ENCODE measurements at regions not wholly inside any gene's neighbourhood (a gene's known extent, or its start where the extent isn't known, plus 50 kb on each side); places are given as distances from the start of the nearest gene placed in this dataset.

GRCh38 chr13:109940637-109941036, 154.3 kb upstream of the IRS2 start:
- H3K27me3 ChIP-seq (ENCODE audit: insufficient read depth), result no peaks in the 10 kb centered on the region
- H3K27me3 Mint-ChIP-seq (ENCODE audit: insufficient read depth, low read depth, poor library complexity), result peaks cover 3% of the 10 kb centered on the region

More at GRCh38 chr13:109940637-109941036, 154.3 kb upstream of the IRS2 start:
- TF ChIP-seq EZH2phosphoT487 (IDR thresholded peaks at IDR 0.05; ENCODE audit: unreplicated experiment) (no peak), CREB1 (CRISPR knock-in tag; IDR thresholded peaks at IDR 0.05; ENCODE audit: low read depth) (no peak), CTCF (conservative IDR thresholded peaks at IDR 0.05; ENCODE audit: low read depth in 2 of 2) (no peak), REST (IDR thresholded peaks at IDR 0.05; ENCODE audit: unreplicated experiment) (no peak), NANOG (IDR thresholded peaks at IDR 0.05; ENCODE audit: borderline replicate concordance) (no peak), JUNB (IDR thresholded peaks at IDR 0.05; ENCODE audit: unreplicated experiment) (no peak), EZH2 (IDR thresholded peaks at IDR 0.05; ENCODE audit: low read depth, unreplicated experiment) (no peak), STAT1 (IDR thresholded peaks at IDR 0.05; ENCODE audit: unreplicated experiment) (no peak), POLR2AphosphoS5 (IDR thresholded peaks at IDR 0.05; ENCODE audit: low read depth) (no peak)
- TF ChIP-seq, protein P1, sequence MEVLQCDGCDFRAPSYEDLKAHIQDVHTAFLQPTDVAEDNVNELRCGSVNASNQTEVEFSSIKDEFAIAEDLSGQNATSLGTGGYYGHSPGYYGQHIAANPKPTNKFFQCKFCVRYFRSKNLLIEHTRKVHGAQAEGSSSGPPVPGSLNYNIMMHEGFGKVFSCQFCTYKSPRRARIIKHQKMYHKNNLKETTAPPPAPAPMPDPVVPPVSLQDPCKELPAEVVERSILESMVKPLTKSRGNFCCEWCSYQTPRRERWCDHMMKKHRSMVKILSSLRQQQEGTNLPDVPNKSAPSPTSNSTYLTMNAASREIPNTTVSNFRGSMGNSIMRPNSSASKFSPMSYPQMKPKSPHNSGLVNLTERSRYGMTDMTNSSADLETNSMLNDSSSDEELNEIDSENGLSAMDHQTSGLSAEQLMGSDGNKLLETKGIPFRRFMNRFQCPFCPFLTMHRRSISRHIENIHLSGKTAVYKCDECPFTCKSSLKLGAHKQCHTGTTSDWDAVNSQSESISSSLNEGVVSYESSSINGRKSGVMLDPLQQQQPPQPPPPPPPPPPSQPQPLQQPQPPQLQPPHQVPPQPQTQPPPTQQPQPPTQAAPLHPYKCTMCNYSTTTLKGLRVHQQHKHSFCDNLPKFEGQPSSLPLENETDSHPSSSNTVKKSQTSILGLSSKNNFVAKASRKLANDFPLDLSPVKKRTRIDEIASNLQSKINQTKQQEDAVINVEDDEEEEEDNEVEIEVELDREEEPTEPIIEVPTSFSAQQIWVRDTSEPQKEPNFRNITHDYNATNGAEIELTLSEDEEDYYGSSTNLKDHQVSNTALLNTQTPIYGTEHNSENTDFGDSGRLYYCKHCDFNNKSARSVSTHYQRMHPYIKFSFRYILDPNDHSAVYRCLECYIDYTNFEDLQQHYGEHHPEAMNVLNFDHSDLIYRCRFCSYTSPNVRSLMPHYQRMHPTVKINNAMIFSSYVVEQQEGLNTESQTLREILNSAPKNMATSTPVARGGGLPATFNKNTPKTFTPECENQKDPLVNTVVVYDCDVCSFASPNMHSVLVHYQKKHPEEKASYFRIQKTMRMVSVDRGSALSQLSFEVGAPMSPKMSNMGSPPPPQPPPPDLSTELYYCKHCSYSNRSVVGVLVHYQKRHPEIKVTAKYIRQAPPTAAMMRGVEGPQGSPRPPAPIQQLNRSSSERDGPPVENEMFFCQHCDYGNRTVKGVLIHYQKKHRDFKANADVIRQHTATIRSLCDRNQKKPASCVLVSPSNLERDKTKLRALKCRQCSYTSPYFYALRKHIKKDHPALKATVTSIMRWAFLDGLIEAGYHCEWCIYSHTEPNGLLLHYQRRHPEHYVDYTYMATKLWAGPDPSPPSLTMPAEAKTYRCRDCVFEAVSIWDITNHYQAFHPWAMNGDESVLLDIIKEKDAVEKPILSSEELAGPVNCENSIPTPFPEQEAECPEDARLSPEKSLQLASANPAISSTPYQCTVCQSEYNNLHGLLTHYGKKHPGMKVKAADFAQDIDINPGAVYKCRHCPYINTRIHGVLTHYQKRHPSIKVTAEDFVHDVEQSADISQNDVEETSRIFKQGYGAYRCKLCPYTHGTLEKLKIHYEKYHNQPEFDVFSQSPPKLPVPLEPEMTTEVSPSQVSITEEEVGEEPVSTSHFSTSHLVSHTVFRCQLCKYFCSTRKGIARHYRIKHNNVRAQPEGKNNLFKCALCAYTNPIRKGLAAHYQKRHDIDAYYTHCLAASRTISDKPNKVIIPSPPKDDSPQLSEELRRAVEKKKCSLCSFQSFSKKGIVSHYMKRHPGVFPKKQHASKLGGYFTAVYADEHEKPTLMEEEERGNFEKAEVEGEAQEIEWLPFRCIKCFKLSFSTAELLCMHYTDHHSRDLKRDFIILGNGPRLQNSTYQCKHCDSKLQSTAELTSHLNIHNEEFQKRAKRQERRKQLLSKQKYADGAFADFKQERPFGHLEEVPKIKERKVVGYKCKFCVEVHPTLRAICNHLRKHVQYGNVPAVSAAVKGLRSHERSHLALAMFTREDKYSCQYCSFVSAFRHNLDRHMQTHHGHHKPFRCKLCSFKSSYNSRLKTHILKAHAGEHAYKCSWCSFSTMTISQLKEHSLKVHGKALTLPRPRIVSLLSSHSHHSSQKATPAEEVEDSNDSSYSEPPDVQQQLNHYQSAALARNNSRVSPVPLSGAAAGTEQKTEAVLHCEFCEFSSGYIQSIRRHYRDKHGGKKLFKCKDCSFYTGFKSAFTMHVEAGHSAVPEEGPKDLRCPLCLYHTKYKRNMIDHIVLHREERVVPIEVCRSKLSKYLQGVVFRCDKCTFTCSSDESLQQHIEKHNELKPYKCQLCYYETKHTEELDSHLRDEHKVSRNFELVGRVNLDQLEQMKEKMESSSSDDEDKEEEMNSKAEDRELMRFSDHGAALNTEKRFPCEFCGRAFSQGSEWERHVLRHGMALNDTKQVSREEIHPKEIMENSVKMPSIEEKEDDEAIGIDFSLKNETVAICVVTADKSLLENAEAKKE (CRISPR knock-in tag; IDR thresholded peaks at IDR 0.05), result no peak
- Histone ChIP-seq H3K4me1 (ENCODE audit: insufficient read depth) (no peaks in the 10 kb centered on the region), H3K27ac (ENCODE audit: low read depth) (no peak overlapping the region), H4K20me1 (replicated peaks; ENCODE audit: insufficient read depth) (no peaks in the 10 kb centered on the region), H3K79me2 (replicated peaks; ENCODE audit: insufficient read depth) (no peaks in the 10 kb centered on the region), H3K4me3 (no peak overlapping the region), H2AFZ (no peak overlapping the region), H3K36me3 (ENCODE audit: insufficient read depth) (no peaks in the 10 kb centered on the region), H3K9me2 (ENCODE audit: insufficient read depth) (0 out of 2 replicates have a peak, but pooled peaks cover 4% of the 10 kb centered on the region), H3F3A (replicated peaks; ENCODE audit: low read depth) (no peaks in the 10 kb centered on the region), H3K4me2 (no peak overlapping the region)
- Mint-ChIP-seq H3K9me3 (peaks cover 3% of the 10 kb centered on the region; the same call in 2 of the 3 replicates), H3K4me3 (no peak overlapping the region), H3K4me1 (no peaks in the 10 kb centered on the region), H3K36me3 (ENCODE audit: low read depth) (no peaks in the 10 kb centered on the region), H3K27ac (no peak overlapping the region)
- no peak for DNase-seq (ENCODE audit: low spot score)
- ATAC-seq, result no peak
